Natural killer cell (primary cell): ENCODE measurements at regions not wholly inside any gene's neighbourhood (a gene's known extent, or its start where the extent isn't known, plus 50 kb on each side); places are given as distances from the start of the nearest gene placed in this dataset.

Experiments used
- ATAC-seq, 3 donors: fragments of 150-1000 bp in 2 of 3; fragments of 200-7000 bp in 1 of 3; cut with Tn5 transposase; 1 replicate in 1 of 3; 2 replicates in 2 of 3; pipeline ENCODE4 v1.10.0; 2021; ENCODE audit warnings: mild to moderate bottlenecking in 2 of 3, moderate library complexity in 2 of 3
- DNase-seq, 2 donors: peaks; one replicate each; pipeline versions ENCODE4 v3.0.0 to v3.0.0-alpha.2; 2013 to 2021; ENCODE audit warnings: mixed read lengths in 1 of 2
- H3K27ac ChIP-seq: one replicate; pipeline ENCODE4 v1.5.1; 2013; ENCODE audit warnings: mild to moderate bottlenecking, low read length
- H3K27me3 ChIP-seq: one replicate; pipeline ENCODE4 v1.6.1; 2013; ENCODE audit warnings: low read length; ENCODE audit not compliant: control insufficient read depth, insufficient read depth
- H3K36me3 ChIP-seq: one replicate; pipeline ENCODE4 v1.6.1; 2013; ENCODE audit warnings: low read length; ENCODE audit not compliant: control insufficient read depth, insufficient read depth
- H3K4me1 ChIP-seq: one replicate; pipeline ENCODE4 v1.6.1; 2013; ENCODE audit warnings: low read length; ENCODE audit not compliant: control insufficient read depth, insufficient read depth
- H3K4me3 ChIP-seq: one replicate; pipeline ENCODE4 v1.5.1; 2013; ENCODE audit warnings: low read length
- H3K9me3 ChIP-seq: one replicate; pipeline ENCODE4 v1.6.1; 2013; ENCODE audit warnings: low read length; ENCODE audit not compliant: control insufficient read depth, insufficient read depth
- H3K27ac Mint-ChIP-seq, 2 donors: one replicate each; pipeline ENCODE4 v1.8.0; 2022; ENCODE audit warnings: mild to moderate bottlenecking in 2 of 2, mixed read lengths in 2 of 2, moderate library complexity in 1 of 2
- H3K27me3 Mint-ChIP-seq, 2 donors: one replicate each; pipeline ENCODE4 v1.8.0; 2022; ENCODE audit warnings: low read depth in 2 of 2, mixed read lengths in 2 of 2
- H3K36me3 Mint-ChIP-seq: one replicate; pipeline ENCODE4 v1.8.0; 2022; ENCODE audit warnings: mixed read lengths
- H3K4me1 Mint-ChIP-seq, 2 donors: one replicate each; pipeline ENCODE4 v1.8.0; 2022; ENCODE audit warnings: mixed read lengths in 2 of 2
- H3K4me3 Mint-ChIP-seq: one replicate; pipeline ENCODE4 v1.8.0; 2022; ENCODE audit warnings: mild to moderate bottlenecking, moderate library complexity, mixed read lengths
- H3K9me3 Mint-ChIP-seq, 2 donors: one replicate each; pipeline ENCODE4 v1.8.0; 2022; ENCODE audit warnings: mixed read lengths in 2 of 2
- CTCF ChIP-seq: fragments of 200-600 bp; IDR thresholded peaks from one replicate; pipeline ENCODE4 v1.8.0; 2022; ENCODE audit warnings: antibody characterized with exemption
- WGBS: methylation state at CpG from one replicate; pipeline ENCODE4 v1.1.7; 2013; ENCODE audit warnings: missing lambda C conversion rate; ENCODE audit not compliant: insufficient coverage; 5-methylcytosine and 5-hydroxymethylcytosine counted together
- intact Hi-C: fragments of 100-400 bp; cut with micrococcal nuclease; formaldehyde crosslinking; loops from one replicate; pipeline ENCODE4 v1.14.2; 2022

- H3K4me3 ChIP-seq: no peak overlapping the region
- H3K36me3 Mint-ChIP-seq: no peaks in the 10 kb centered on the region
- no peaks in the 10 kb centered on the region for H3K27me3 ChIP-seq
- no peaks in the 10 kb centered on the region for H3K36me3 ChIP-seq
- no peaks in the 10 kb centered on the region for H3K9me3 Mint-ChIP-seq
- DNase-seq (no peak), ATAC-seq (no peak)
- TF ChIP-seq CTCF: no peak
- peaks cover 8% of the 10 kb centered on the region in 2 donors for H3K27me3 Mint-ChIP-seq
- H3K27ac Mint-ChIP-seq: no peak overlapping the region
- H3K4me3 Mint-ChIP-seq: no peak overlapping the region
- H3K9me3 ChIP-seq: no peaks in the 10 kb centered on the region
- no peaks in the 10 kb centered on the region for H3K4me1 ChIP-seq
- intact Hi-C loops: no loop called here
- no peaks in the 10 kb centered on the region for H3K4me1 Mint-ChIP-seq
- WGBS: 86% methylated on average over 6 of the region's 7 CpGs
- no peak overlapping the region for H3K27ac ChIP-seq
Observed at GRCh38 chr5:124566875-124567450, 179.5 kb downstream of the ZNF608 start.

GRCh38 chr5:124561451-124561850 lies 185.0 kb downstream of the ZNF608 start:
- H3K4me3 ChIP-seq: no peak overlapping the region
- WGBS: 85% methylated on average over 2 of the region's 2 CpGs
- H3K9me3 Mint-ChIP-seq: no peaks in the 10 kb centered on the region

GRCh38 chr5:124560370-124560769 lies 186.1 kb downstream of the ZNF608 start:
- DNase-seq (no peak), ATAC-seq (no peak)
- no peaks in the 10 kb centered on the region for H3K4me1 ChIP-seq
- no peaks in the 10 kb centered on the region for H3K36me3 ChIP-seq
- H3K4me1 Mint-ChIP-seq: no peaks in the 10 kb centered on the region
- H3K36me3 Mint-ChIP-seq: no peaks in the 10 kb centered on the region
- H3K27me3 Mint-ChIP-seq: peaks cover 3 to 7% of the 10 kb centered on the region in 2 donors
- WGBS: 97% methylated on average over 2 of the region's 3 CpGs
- no peak overlapping the region for H3K27ac Mint-ChIP-seq
- intact Hi-C loops: no loop called here
- H3K4me3 ChIP-seq: no peak overlapping the region
- no peaks in the 10 kb centered on the region for H3K9me3 ChIP-seq
- no peaks in the 10 kb centered on the region for H3K9me3 Mint-ChIP-seq
- H3K27ac ChIP-seq: no peak overlapping the region
- TF ChIP-seq CTCF: no peak
- H3K27me3 ChIP-seq: no peaks in the 10 kb centered on the region
- no peak overlapping the region for H3K4me3 Mint-ChIP-seq

More at GRCh38 chr5:124561451-124561850, 185.0 kb downstream of the ZNF608 start:
- Mint-ChIP-seq H3K4me3 (no peak overlapping the region), H3K36me3 (no peaks in the 10 kb centered on the region), H3K27ac (no peak overlapping the region), H3K4me1 (no peaks in the 10 kb centered on the region), H3K27me3 (peaks cover 0 to 4% of the 10 kb centered on the region in 2 donors)
- no peaks in the 10 kb centered on the region for H3K4me1 ChIP-seq
- intact Hi-C loops: no loop called here
- TF ChIP-seq CTCF: no peak
- DNase-seq: no peak
- no peaks in the 10 kb centered on the region for H3K27me3 ChIP-seq
- ATAC-seq: no peak
- no peak overlapping the region for H3K27ac ChIP-seq
- no peaks in the 10 kb centered on the region for H3K9me3 ChIP-seq
- H3K36me3 ChIP-seq: no peaks in the 10 kb centered on the region

- no peak for DNase-seq
- Histone ChIP-seq H3K4me3 (no peak overlapping the region), H3K9me3 (no peaks in the 10 kb centered on the region), H3K27me3 (no peaks in the 10 kb centered on the region), H3K27ac (no peak overlapping the region), H3K4me1 (no peaks in the 10 kb centered on the region), H3K36me3 (no peaks in the 10 kb centered on the region)
- Mint-ChIP-seq H3K4me1 (no peaks in the 10 kb centered on the region), H3K27ac (no peak overlapping the region), H3K4me3 (no peak overlapping the region), H3K27me3 (peaks cover 10 to 25% of the 10 kb centered on the region in 2 donors), H3K36me3 (no peaks in the 10 kb centered on the region), H3K9me3 (no peaks in the 10 kb centered on the region)
- no peak for TF ChIP-seq CTCF
- ATAC-seq: no peak
- 97% methylated on average over 8 of the region's 8 CpGs for WGBS
- intact Hi-C loops: no loop called here
Observed at GRCh38 chr5:124557761-124558160, 188.7 kb downstream of the ZNF608 start.
